ENCODE measurements at regions not wholly inside any gene's neighbourhood (a gene's known extent, or its start where the extent isn't known, plus 50 kb on each side); places are given as distances from the start of the nearest gene placed in this dataset.

DNA sequence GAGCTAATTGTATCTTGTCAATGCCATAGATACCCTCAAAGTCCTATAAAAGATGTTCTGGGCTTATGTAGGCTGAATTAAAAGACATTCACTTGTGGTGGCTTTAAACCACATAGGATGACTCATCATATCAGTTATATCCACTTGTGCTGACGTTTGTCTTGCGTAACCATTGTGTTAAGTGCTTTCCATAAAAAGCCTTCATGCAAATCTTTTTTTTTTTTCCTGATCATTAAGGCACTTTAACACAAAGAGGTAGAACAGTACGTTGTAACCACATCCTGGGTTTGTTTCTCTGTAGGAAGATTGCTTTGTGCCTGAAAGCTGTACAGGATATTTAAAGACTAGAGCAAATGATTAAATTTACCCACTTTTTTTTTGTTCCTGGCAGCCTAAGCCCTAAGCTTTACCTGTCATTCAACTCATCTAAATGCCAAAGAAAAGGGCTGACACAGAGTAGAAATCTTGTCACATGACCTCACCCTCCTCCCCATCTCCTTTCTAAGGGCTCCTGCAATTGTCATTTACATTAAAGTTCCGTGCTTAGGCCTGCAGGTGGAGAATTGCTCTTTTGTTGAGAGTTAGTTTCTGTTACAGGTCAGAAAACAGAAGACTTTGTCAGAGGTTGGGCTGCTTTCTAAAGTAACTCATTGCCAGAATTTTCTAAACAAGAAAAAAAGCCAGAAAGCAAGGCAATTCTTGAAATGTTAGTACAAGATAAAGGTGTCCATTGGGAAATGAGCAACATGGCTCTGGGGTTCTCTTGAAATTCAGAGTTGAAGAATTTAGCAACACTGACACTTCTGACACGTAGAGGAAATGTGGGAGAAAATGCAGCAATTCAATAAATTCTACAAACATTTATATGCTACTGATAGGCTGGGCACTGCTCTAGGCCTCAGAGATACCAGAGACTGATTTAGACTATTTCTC, 555.6 kb downstream of the PPARGC1A start:
- no peak for DNase-seq

DNA sequence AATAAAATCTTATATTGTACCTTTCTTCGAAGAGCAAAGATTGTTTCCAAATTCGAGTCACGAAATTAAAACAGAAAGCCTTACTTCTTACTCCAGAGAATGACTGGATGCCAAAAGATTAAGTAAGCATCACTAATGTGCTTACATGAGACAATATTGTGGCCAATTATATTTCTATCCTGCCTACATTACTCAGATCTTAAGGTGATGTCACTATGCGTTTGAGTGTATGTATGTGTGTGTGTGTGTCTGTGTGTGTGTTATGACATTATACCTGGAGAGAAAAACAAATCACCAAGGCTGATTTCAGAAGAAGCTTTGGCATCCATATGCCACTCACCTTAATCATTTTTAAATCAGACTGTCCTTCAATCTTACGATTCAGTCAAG, 556.3 kb downstream of the PPARGC1A start:
- no peak for DNase-seq

DNA sequence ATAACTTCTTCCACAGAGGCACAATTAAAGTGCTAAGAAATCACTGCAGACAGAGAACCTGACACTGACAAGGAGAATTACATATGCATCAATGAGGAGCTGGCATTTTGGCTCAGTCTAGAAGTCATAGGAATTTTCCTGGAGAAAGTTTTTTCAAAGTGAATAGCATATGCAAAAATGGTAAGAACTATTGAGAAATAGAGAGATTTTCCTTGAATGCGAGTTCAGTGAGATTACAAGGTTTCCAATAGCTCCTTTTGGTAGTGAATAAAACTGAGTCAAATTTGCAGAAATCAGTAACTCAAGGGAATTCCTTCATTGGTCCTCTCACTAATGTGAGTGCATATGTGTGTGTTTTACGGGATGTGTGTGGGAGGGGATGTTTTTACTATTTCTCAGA, 557.5 kb downstream of the PPARGC1A start:
- DNase-seq, result no peak

DNA sequence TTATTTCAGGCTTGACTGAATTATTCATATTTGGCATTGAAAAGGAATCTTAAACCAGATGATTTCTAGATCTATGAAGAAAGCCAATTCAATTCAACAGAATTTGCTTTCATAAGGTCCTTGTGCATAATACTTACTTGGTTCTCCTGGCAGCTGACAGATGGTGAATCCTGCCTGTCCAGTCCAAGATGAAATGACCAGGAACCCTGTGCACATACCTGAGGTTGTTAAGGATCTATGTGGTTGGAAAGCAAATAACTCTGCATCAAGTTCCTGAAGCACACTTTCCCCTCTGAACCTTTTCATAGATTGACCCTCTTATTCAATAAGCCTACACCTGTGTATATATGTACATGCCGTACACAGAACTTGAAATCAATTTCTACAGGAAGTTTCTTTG, 562.7 kb downstream of the PPARGC1A start:
- no peak for DNase-seq

DNA sequence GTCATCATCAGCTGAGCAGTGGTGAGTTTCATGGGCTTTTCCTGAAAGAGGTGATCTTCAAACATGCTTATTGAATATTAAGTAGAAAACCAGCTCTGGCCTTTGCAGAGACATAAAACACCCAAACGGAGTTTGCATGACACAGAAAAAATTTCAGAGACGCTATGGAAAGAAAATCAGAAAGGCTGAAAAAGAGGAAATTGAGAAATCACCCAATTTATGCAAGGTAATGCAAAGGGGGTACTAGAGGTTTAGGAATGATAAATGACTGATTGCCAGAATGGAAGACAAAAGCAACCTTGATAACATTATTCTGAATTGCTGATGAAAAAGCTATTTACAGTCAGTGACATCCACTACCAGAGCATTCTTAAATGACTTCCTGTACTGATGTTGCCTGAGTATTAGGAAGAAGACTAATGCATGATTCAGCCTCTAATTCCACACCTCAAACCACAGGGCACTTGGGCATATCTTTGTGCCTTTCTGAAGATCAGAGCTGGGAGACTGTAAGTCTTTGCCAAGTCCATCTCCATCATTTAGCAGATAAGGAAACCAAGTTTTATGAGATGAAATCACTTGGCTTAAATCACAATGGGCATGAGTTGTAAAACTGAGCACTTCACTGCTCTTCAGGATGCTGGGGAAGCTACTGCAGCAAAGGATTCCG, 565.7 kb downstream of the PPARGC1A start:
- no peak for DNase-seq

DNA sequence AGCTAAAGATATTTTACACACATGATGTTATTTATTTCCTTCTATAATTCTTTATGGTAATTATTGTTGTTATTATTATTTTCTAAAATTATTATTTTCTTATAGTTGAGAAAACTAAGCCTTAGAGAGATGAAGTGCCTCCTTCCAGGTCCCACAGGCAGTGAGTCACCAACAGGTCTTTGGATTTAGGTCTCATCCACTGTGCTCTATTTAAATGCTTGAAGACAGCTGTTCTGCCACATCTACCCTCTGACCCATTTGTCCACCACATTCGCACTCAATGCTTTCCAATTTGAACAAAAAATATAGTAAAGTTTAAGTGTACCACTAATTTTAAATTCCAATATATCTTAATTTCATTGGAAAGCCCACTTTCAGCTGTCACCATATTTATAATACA, 566.4 kb downstream of the PPARGC1A start:
- no peak for DNase-seq

DNA sequence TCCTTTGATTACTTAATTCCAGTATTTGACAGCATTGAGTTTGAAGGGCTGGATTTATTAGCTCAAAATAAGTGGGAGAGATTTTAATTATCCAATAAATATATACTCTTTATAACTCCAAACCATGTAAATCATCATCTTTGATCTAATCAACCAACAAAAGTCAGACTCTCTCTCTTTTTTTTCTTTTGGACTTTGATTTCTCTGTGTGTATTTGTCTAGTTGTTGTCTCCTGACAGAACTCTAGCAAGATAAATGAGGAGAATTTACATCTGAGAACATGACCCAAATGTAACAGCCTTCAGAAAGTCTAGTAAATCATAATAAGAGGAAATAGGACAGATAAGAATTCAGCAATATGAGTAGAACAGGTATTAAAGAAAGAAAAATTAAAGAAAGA, 567.1 kb downstream of the PPARGC1A start:
- no peak for DNase-seq

DNA sequence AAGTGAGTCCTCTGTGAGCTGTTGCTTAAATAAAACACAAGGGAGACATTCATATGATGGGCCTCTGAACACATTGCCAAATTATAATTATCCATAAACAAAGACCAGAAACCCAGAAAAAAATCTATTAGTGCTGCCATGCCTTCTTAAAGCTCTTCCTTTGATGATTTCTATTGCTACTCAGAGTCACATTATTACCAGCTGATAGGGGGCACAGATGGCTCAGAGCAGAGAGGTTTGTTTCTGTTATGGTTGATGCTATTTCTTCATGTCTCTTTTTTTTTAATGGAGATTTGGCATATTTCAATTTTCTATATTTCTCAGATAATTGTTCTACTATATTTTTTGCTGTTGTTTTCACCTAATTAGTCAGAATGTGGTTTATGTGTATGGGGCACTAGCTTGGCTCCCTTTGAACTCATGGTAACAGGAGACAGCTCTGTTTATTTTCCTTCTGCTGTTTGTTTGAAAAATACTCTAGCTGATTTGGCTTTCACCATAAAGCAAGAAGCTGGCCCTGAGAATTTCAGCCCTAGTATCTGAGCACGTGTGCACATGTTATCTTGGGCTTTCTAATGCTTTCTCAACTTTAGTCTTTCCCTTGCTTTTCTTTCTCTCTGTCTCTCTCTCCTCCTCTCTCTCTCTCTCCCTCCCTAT, 568.8 kb downstream of the PPARGC1A start:
- no peak for DNase-seq

DNA sequence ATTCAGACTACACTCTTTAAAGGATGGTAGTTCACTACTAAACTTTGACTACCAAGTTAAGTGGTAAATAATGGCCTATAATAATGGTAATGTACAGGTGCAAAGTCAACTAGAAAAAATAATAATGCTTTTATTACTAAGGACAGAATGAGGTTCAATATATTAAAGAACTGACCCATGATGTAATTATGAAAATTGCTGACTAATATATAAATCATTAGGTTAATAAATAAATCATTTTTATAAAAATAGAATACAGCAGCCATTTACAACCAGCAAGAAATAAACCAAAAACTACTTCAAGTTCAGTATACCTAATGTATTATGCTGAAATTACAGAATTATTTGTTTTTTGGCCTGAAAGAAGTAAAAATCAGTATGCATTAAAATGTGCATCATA, 577.2 kb downstream of the PPARGC1A start:
- DNase-seq, result no peak

DNA sequence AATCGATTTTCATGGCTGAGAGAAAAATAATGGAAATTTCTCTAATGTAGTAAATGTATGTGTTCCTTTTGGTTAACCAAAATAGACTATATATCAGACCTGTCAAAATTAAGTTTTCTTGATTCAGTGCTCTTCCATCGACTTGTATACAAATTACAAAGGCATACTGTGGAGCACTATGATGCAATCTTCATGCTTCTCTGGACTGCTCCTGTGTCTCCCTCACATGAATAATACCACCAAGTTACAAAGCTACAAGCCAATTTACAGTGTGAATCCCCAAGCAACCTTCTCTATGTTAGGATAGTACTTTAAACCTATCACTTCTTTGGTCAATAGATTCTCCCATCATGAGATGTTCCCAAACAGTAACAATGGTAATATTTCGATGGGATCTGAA, 577.9 kb downstream of the PPARGC1A start:
- DNase-seq, result no peak

DNA sequence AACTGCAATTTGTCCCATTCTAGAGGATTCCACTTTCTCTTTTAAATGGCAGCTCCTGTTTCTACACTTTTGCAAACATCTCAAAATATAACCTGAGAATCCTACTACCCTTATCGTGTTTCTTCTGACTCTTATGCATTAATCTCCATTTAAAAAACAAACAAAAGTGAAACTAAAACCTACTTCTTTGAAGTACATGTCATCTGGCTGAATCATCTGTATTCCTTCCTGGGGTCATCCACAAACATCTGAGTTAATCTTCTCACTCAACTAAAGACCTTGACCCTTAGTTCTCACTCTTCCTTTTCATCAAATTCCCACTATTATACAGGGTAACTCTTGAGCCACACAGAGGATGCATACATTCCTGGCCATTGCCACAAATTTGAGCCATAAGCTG, 584.8 kb downstream of the PPARGC1A start:
- DNase-seq, result no peak

DNA sequence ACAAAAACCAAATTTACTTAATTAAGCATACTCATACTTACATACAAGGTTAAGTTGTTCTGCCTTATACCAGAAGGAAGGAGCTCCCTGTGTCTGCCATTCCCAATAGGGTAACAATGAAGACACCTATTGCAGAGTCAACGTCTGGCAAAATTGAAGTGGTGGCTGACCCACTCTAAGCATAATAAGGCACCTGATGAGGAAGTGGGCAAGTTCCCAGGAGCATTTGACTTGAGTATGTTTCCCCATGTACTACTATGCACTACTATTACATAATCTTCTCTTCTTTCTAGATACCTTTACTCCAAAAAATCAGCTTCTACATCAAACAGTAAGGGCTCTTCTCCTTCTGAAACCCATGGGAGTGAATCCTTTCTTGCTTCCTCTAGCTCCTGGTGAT, 591.5 kb downstream of the PPARGC1A start:
- no peak for DNase-seq

DNA sequence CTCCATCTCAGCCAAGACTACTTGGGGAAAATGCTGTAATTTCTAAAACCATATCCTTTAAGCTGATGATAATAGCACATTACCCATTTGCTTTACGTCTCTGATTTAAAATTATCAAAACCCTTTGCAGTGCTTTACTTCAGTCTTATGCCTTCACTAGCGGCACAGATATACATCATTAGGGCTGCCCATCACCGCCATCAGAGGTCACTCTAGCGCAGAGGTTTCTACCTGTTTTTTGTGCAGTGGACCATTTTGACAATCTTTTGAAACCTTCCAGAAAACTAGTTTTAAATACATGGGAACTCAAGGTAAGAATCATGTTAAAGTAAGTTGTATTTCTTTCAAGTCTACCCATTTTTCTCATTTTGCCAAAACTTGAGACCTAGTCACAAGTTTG, 592.5 kb downstream of the PPARGC1A start:
- no peak for DNase-seq

DNA sequence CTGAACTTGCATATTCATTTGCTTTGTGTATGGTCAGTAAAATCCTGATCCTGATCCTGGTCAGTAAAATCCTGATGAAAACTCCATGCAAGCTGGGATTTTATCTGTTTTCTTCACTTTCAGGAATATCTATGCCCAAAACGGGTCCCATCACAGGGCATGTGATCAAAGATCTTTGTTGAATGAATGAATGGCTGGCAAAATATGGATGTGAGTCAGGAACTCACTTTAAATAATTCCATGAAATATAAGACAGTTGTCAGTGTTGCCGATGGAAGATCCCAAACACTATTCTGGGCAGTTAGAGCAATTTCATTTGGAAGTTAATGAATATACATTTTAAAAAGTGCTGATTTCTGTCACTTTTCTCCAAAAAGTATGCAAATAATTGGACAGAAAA, 598.4 kb downstream of the GBA3 start:
- no peak for DNase-seq

DNA sequence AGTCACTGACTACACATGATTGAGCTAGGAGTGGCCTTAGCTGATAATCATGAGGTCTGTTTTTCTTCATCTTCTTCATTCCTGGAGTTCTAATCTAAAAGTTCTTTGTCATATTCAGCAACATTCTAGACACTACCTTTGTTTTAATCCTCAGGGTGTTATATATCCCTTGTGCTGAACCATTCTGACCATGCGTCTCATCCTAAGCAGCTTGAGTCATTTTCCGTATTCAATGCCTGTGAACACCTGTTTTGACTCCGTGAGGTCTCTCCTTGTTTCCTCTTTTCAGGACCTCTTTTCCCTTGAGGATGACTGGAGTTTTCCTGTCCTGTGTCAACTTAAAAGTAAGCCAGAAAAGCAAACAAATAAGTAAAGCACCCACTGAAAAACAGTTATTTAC, 597.9 kb downstream of the GBA3 start:
- no peak for DNase-seq

DNA sequence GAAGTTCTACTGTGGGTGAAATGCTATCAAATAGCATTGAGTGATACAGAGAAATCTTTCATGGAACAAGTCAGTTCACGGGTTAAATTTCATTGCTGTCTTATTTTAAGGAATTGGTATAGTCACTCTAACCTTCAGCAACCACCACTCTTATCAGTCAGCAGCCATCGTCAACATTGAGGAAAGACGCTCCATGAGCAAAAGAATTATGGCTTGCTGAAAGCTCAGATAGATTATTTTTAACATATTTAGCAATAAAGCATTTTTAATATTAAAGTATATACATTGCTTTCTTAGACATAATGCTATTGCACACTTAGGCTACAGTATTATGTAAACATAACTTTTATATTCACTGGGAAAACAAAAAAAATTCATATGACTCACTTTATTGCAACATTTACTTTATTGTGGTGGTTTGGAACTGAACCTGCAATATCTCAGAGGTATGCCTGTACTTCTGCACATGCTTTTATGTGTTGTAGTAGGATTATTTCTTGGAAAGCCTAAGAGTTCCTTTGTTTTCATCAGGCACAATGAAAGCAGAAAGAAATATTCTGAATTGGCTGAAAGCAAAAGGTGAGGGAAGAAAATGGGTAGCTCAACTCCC, 586.7 kb downstream of the GBA3 start:
- no peak for DNase-seq

DNA sequence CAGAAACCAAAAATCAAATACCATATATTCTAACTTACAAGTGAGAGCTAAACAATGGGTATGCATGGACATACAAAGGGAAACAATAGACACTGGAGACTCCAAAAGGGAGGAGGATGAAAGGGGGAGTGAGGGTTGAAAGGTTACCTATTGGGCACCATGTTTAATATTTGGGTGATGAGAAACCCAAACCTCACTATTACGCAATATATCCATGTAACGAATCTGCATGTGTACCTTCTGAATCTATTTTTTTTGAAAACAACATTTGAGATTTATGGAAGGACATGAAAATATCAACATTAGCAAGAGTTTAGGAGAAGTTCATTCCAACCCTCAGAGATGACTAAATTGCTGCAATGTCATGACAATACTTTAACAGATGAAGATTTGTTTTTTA, 586.1 kb downstream of the GBA3 start:
- DNase-seq, result no peak

DNA sequence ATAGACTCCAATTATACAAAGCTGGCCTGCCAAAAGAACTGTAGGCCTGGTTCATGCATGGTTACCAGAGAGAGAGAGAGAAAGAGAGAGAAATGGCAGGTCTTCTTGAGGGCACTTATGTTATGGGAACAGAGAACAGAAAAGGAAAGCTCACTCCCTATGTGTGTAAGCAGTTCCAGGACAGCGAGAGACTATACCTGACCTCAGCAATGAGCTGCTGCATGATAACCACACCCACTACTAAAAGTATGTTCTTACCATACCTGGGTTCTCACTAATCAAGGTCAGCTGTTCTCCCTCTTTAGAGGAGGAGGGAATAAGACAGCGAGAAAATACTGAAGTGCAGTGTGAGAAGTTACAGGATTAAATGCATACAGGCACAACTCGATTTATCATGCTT, 583.3 kb downstream of the GBA3 start:
- no peak for DNase-seq

DNA sequence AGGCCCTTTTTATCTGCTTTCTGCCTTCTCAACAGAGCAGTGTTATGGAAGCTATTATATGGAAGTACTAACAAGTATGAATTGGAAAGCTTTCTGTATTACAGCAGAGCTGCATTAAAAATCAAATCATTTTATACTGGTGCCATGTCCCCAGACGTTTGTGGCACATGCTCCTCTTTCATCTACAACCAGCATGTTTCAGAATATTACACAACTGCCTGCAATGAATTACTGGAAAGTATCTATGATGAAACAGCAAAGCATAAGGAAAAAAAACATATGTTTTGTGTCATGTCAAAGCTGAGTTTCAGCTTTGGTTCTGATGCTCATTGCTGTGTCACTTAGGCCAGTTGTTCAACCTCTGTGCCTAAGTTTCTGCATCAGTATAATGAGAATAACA, 576.8 kb downstream of the GBA3 start:
- no peak for DNase-seq

DNA sequence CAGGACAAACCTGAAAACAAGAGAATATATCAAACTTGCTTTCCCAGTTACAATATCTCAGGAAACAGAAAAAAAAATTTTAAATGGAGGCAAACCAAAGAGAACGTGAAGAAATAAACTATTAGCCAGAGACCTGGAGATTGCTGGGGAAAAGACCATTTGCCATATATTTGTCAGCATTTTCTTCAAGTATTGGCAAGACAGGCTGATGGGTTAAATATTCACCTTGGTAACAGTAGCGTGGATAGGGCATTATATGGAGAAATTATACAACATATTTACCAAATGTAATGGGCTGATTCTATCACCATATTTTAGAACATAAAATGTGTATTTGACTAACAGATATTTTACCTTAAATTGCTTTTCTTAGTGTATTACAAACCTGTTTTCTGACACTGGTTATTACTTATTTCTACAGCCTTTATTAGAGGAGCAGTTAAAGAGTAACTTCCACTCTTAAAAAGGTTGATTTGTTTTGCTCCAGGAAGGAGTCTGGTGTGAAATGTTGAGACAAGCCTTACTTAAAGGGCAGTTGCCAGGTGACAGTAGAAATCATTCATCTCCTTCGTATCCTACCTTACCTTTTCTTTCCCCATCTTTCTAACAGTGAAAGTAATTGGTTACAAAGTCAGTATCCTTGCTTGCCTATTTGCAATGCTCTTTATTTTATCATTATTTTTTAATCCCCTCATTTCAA, 575.5 kb downstream of the GBA3 start:
- no peak for DNase-seq

DNA sequence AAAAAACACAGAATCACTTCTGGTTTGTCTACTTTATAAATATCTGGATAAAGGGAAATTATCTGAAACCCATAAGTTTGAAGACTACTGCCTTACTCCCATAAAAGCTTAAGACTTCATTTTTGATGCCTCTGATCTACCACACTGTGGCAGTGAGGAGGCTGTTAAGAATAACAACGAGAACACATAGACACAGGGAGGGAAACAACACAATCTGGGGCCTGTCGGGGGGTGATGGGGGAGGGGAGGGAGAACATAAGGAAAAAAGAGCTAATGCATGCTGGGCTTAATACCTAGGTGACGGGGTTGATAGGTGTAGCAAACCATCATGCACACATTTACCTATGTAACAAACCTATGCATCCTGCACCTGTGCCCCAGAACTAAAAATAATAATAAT, 573.7 kb downstream of the GBA3 start:
- no peak for DNase-seq

DNA sequence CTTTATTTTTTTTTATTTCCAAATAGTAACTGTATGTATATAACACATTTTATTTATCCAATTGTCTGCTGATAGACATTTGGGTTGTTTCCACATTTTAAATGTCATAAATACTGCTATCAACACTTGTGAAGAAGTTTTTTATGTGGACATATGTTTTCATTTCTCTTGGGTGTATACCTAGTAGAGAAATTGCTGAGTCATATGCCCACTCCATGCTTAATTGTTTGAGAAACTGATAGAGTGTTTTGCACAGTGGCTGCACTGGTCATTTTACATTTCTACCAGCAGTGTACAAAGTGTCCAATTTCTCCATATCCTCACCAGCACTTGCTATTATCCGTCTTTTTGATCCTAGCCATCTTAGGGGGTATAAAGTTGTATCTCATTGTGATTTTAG, 567.8 kb downstream of the GBA3 start:
- no peak for DNase-seq

All from muscle of arm (tissue), 1 donor.